HG03097 (cell line): ENCODE measurements at regions not wholly inside any gene's neighbourhood (a gene's known extent, or its start where the extent isn't known, plus 50 kb on each side); places are given as distances from the start of the nearest gene placed in this dataset.

ENCODE experiments used
- ATAC-seq: cut with Tn5 transposase; IDR thresholded peaks from one replicate; pipeline ENCODE4 v1.9.1; 2021; ENCODE audit not compliant: unreplicated experiment, low FRiP score

GRCh38 chr10:62453274-62453673 is 79.1 kb downstream of the ZNF365 start:
- no peak for ATAC-seq

GRCh38 chr10:62454687-62455397 is 80.7 kb downstream of the ZNF365 start:
- no peak for ATAC-seq

GRCh38 chr10:62456611-62457101 is 82.5 kb downstream of the ZNF365 start:
- ATAC-seq = peak; percentile 97

GRCh38 chr10:62457196-62457595 is 83.0 kb downstream of the ZNF365 start:
- ATAC-seq = no peak

- no peak for ATAC-seq
Observed at GRCh38 chr10:62457598-62457997, 83.4 kb downstream of the ZNF365 start.

GRCh38 chr10:62459072-62459471 is 84.9 kb downstream of the ZNF365 start:
- ATAC-seq = no peak

GRCh38 chr10:62459500-62459899 is 85.3 kb downstream of the ZNF365 start:
- no peak for ATAC-seq

- ATAC-seq = no peak
Observed at GRCh38 chr10:62460393-62460792, 86.2 kb downstream of the ZNF365 start.

- ATAC-seq = no peak
Observed at GRCh38 chr10:62461120-62461519, 87.0 kb downstream of the ZNF365 start.

GRCh38 chr10:62462461-62462860 is 88.3 kb downstream of the ZNF365 start:
- ATAC-seq = no peak

- ATAC-seq = no peak
Observed at GRCh38 chr10:62463364-62463763, 89.2 kb downstream of the ZNF365 start.

- ATAC-seq = no peak
Observed at GRCh38 chr10:62464308-62464707, 90.1 kb downstream of the ZNF365 start.

GRCh38 chr10:62466590-62466989 is 92.4 kb downstream of the ZNF365 start:
- no peak for ATAC-seq

GRCh38 chr10:62467527-62467926 is 93.4 kb downstream of the ZNF365 start:
- no peak for ATAC-seq

GRCh38 chr10:62471711-62472110 is 97.5 kb downstream of the ZNF365 start:
- ATAC-seq = no peak

- no peak for ATAC-seq
Observed at GRCh38 chr10:62473241-62473640, 99.1 kb downstream of the ZNF365 start.

GRCh38 chr10:62475551-62475950 is 101.4 kb downstream of the ZNF365 start:
- ATAC-seq = no peak

- no peak for ATAC-seq
Observed at GRCh38 chr10:62479523-62479922, 105.4 kb downstream of the ZNF365 start.

GRCh38 chr10:62480196-62480595 is 106.0 kb downstream of the ZNF365 start:
- ATAC-seq = no peak

- no peak for ATAC-seq
Observed at GRCh38 chr10:62482581-62482980, 108.4 kb downstream of the ZNF365 start.

- ATAC-seq = no peak
Observed at GRCh38 chr10:62491597-62491996, 117.4 kb downstream of the ZNF365 start.

GRCh38 chr10:62492012-62492869 is 118.1 kb downstream of the ZNF365 start:
- ATAC-seq = no peak
